ENCODE measurements at regions not wholly inside any gene's neighbourhood (a gene's known extent, or its start where the extent isn't known, plus 50 kb on each side); places are given as distances from the start of the nearest gene placed in this dataset.

DNA sequence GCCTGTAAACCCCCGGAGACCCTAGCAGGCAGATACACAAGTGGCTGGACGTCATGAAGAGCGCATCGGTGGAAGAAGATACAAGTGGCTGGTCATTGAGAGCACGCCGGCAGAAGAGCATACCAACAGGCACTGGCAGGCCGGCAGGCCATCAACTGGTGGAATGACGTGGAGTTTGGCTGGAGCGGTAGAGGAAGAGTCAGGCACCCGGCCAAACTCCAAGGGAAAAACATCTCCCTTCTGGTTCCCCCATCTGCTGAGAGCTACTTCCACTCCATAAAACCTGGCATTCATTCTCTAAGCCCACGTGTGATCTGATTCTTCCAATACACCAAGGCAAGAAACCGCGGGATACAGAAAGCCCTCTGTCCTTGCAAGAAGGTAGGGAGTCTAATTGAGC lies 113.4 kb upstream of the NPSR1 start:
- TF ChIP-seq, protein P1, sequence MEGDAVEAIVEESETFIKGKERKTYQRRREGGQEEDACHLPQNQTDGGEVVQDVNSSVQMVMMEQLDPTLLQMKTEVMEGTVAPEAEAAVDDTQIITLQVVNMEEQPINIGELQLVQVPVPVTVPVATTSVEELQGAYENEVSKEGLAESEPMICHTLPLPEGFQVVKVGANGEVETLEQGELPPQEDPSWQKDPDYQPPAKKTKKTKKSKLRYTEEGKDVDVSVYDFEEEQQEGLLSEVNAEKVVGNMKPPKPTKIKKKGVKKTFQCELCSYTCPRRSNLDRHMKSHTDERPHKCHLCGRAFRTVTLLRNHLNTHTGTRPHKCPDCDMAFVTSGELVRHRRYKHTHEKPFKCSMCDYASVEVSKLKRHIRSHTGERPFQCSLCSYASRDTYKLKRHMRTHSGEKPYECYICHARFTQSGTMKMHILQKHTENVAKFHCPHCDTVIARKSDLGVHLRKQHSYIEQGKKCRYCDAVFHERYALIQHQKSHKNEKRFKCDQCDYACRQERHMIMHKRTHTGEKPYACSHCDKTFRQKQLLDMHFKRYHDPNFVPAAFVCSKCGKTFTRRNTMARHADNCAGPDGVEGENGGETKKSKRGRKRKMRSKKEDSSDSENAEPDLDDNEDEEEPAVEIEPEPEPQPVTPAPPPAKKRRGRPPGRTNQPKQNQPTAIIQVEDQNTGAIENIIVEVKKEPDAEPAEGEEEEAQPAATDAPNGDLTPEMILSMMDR (IDR thresholded peaks at IDR 0.05; ENCODE audit: insufficient read depth, low read length) = no peak
- TF ChIP-seq, protein P2, sequence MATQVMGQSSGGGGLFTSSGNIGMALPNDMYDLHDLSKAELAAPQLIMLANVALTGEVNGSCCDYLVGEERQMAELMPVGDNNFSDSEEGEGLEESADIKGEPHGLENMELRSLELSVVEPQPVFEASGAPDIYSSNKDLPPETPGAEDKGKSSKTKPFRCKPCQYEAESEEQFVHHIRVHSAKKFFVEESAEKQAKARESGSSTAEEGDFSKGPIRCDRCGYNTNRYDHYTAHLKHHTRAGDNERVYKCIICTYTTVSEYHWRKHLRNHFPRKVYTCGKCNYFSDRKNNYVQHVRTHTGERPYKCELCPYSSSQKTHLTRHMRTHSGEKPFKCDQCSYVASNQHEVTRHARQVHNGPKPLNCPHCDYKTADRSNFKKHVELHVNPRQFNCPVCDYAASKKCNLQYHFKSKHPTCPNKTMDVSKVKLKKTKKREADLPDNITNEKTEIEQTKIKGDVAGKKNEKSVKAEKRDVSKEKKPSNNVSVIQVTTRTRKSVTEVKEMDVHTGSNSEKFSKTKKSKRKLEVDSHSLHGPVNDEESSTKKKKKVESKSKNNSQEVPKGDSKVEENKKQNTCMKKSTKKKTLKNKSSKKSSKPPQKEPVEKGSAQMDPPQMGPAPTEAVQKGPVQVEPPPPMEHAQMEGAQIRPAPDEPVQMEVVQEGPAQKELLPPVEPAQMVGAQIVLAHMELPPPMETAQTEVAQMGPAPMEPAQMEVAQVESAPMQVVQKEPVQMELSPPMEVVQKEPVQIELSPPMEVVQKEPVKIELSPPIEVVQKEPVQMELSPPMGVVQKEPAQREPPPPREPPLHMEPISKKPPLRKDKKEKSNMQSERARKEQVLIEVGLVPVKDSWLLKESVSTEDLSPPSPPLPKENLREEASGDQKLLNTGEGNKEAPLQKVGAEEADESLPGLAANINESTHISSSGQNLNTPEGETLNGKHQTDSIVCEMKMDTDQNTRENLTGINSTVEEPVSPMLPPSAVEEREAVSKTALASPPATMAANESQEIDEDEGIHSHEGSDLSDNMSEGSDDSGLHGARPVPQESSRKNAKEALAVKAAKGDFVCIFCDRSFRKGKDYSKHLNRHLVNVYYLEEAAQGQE (IDR thresholded peaks at IDR 0.05; ENCODE audit: insufficient replicate concordance, low read depth) = no peak
- TF ChIP-seq POLR2AphosphoS5 (IDR thresholded peaks at IDR 0.05; ENCODE audit: low read depth) = no peak
- TF ChIP-seq SPI1 (IDR thresholded peaks at IDR 0.05; ENCODE audit: borderline replicate concordance, low read depth) = no peak

All from HL-60 (cell line).